Fibroblast of lung (primary cell): ENCODE measurements at regions not wholly inside any gene's neighbourhood (a gene's known extent, or its start where the extent isn't known, plus 50 kb on each side); places are given as distances from the start of the nearest gene placed in this dataset.
A peak's percentile ranks its signal among the peaks of the same experiment; 100 is the strongest.

ENCODE experiments used
- DNase-seq, 2 donors: peaks; one replicate each; pipeline versions ENCODE4 v3.0.0 to v3.0.0-alpha.2; 2010; ENCODE audit warnings: low read depth in 2 of 2
- H2AFZ ChIP-seq: 2 replicates; pipeline ENCODE4 v1.5.1; 2012; ENCODE audit warnings: low read length, control low read depth, inconsistent platforms
- H3K27ac ChIP-seq: 2 replicates; pipeline ENCODE4 v1.5.1; 2011; ENCODE audit warnings: low read length, control low read depth; ENCODE audit not compliant: insufficient read depth
- H3K27me3 ChIP-seq: 2 replicates; pipeline ENCODE4 v1.5.1; 2011; ENCODE audit warnings: mild to moderate bottlenecking, low read length; ENCODE audit not compliant: control insufficient read depth, insufficient read depth
- H3K36me3 ChIP-seq: 2 replicates; pipeline ENCODE4 v1.5.1; 2011; ENCODE audit warnings: low read length; ENCODE audit not compliant: control insufficient read depth, insufficient read depth
- H3K4me1 ChIP-seq: 2 replicates; pipeline ENCODE4 v1.5.1; 2011; ENCODE audit warnings: low read length; ENCODE audit not compliant: control insufficient read depth, insufficient read depth; ENCODE audit errors: extremely low read depth
- H3K4me2 ChIP-seq: 2 replicates; pipeline ENCODE4 v1.5.1; 2011; ENCODE audit warnings: low read length, control low read depth; ENCODE audit not compliant: insufficient read depth; ENCODE audit errors: extremely low read depth
- H3K4me3 ChIP-seq, 4 experiments: fragments of 200-600 bp in 1 of 4; sonication (generic) in 1 of 4; replicated peaks in 1 of 4; 2 replicates each; pipeline ENCODE4 v1.5.1; 2011 to 2016; ENCODE audit warnings: low read length in 4 of 4, low read depth in 3 of 4, mild to moderate bottlenecking in 3 of 4, control low read depth in 2 of 4, inconsistent platforms in 1 of 4, mixed read lengths in 1 of 4; ENCODE audit not compliant: insufficient read depth in 1 of 4; ENCODE audit errors: control extremely low read depth in 1 of 4
- H3K79me2 ChIP-seq: 2 replicates; pipeline ENCODE4 v1.5.1; 2012; ENCODE audit warnings: mild to moderate bottlenecking, low read length, inconsistent platforms; ENCODE audit not compliant: control insufficient read depth, insufficient read depth
- H3K9ac ChIP-seq: 2 replicates; pipeline ENCODE4 v1.5.1; 2011; ENCODE audit warnings: mild to moderate bottlenecking, low read length, control low read depth; ENCODE audit not compliant: insufficient read depth
- H3K9me3 ChIP-seq: 2 replicates; pipeline ENCODE4 v1.5.1; 2012; ENCODE audit warnings: low read depth, low read length; ENCODE audit not compliant: control insufficient read depth, insufficient read depth
- H4K20me1 ChIP-seq: 2 replicates; pipeline ENCODE4 v1.5.1; 2011; ENCODE audit warnings: low read length; ENCODE audit not compliant: control insufficient read depth, insufficient read depth; ENCODE audit errors: extremely low read depth
- CTCF ChIP-seq, 2 donors: IDR thresholded peaks in 1 of 2; conservative IDR thresholded peaks in 1 of 2; 1 replicate in 1 of 2; 2 replicates in 1 of 2; pipeline ENCODE4 v1.5.1; 2011 to 2012; ENCODE audit warnings: low read length in 2 of 2, control low read depth in 1 of 2, inconsistent platforms in 1 of 2, low read depth in 1 of 2, mild to moderate bottlenecking in 1 of 2
- EZH2 ChIP-seq: IDR thresholded peaks from 2 replicates; pipeline ENCODE4 v1.5.1; 2012; ENCODE audit warnings: low read length, control low read depth, mild to moderate bottlenecking; ENCODE audit errors: missing control alignments

- Histone ChIP-seq H3K9ac (no peak overlapping the region), H3K27ac (no peak overlapping the region), H3K79me2 (no peaks in the 10 kb centered on the region), H2AFZ (no peak overlapping the region), H3K4me2 (no peak overlapping the region), H3K27me3 (no peaks in the 10 kb centered on the region), H3K9me3 (no peaks in the 10 kb centered on the region), H3K4me1 (no peaks in the 10 kb centered on the region), H4K20me1 (no peaks in the 10 kb centered on the region), H3K4me3 (no peak overlapping the region), H3K36me3 (no peaks in the 10 kb centered on the region)
- TF ChIP-seq EZH2, result no peak
- TF ChIP-seq CTCF (conservative IDR thresholded peaks at IDR 0.05 in 1 of 2, IDR thresholded peaks at IDR 0.05 in 1 of 2; ENCODE audit: low read depth in 1 of 2, low read length in 2 of 2), result no peak
- no peak for DNase-seq
Measured at GRCh38 chr21:27636656-27637055, 669.8 kb upstream of the ADAMTS5 start.

- no peak for TF ChIP-seq CTCF (conservative IDR thresholded peaks at IDR 0.05 in 1 of 2, IDR thresholded peaks at IDR 0.05 in 1 of 2; ENCODE audit: low read depth in 1 of 2, low read length in 2 of 2)
- no peak overlapping the region for H3K9ac ChIP-seq
- H3K79me2 ChIP-seq, result no peaks in the 10 kb centered on the region
- no peaks in the 10 kb centered on the region for H3K36me3 ChIP-seq
- H3K4me3 ChIP-seq, result no peak overlapping the region
- no peaks in the 10 kb centered on the region for H4K20me1 ChIP-seq
- no peaks in the 10 kb centered on the region for H3K9me3 ChIP-seq
- H3K27ac ChIP-seq, result no peak overlapping the region
- H3K4me2 ChIP-seq, result no peak overlapping the region
- no peaks in the 10 kb centered on the region for H3K4me1 ChIP-seq
- peak in 1 of 2 donors; percentile 11 for DNase-seq
- no peaks in the 10 kb centered on the region for H3K27me3 ChIP-seq
- H2AFZ ChIP-seq, result no peak overlapping the region
Measured at GRCh38 chr21:27633631-27634030, 666.7 kb upstream of the ADAMTS5 start.

GRCh38 chr21:27631471-27631870, 664.6 kb upstream of the ADAMTS5 start:
- no peaks in the 10 kb centered on the region for H3K9me3 ChIP-seq
- H3K9ac ChIP-seq, result no peak overlapping the region
- no peaks in the 10 kb centered on the region for H4K20me1 ChIP-seq
- TF ChIP-seq CTCF (conservative IDR thresholded peaks at IDR 0.05 in 1 of 2, IDR thresholded peaks at IDR 0.05 in 1 of 2; ENCODE audit: low read depth in 1 of 2, low read length in 2 of 2) (no peak), EZH2 (no peak)
- no peaks in the 10 kb centered on the region for H3K79me2 ChIP-seq
- H3K27ac ChIP-seq, result no peak overlapping the region
- H3K4me3 ChIP-seq, result no peak overlapping the region
- no peaks in the 10 kb centered on the region for H3K4me1 ChIP-seq
- H3K36me3 ChIP-seq, result no peaks in the 10 kb centered on the region
- H3K4me2 ChIP-seq, result no peak overlapping the region
- no peak overlapping the region for H2AFZ ChIP-seq
- DNase-seq, result peak; percentile 5 to 41
- H3K27me3 ChIP-seq, result no peaks in the 10 kb centered on the region
